Suprapubic skin (tissue), 4 donors: ENCODE measurements at regions not wholly inside any gene's neighbourhood (a gene's known extent, or its start where the extent isn't known, plus 50 kb on each side); places are given as distances from the start of the nearest gene placed in this dataset.
"Not testable (repeated sequence)": the region's sequence is repeated elsewhere in the genome, so short reads cannot be mapped to it uniquely, and the experiment has no call there.

Source experiments
- DNase-seq, 2 donors: peaks; one replicate each; pipeline ENCODE4 v3.0.0-alpha.2; 2019; ENCODE audit warnings: low spot score in 2 of 2
- H3K27ac ChIP-seq: fragments of 200-600 bp; sonication (generic); one replicate; pipeline ENCODE4 v1.5.1; 2019
- H3K27me3 ChIP-seq: fragments of 200-600 bp; sonication (generic); one replicate; pipeline ENCODE4 v1.5.1; 2019
- H3K36me3 ChIP-seq: fragments of 200-600 bp; sonication (generic); one replicate; pipeline ENCODE4 v1.5.1; 2019
- H3K4me1 ChIP-seq: fragments of 200-600 bp; sonication (generic); one replicate; pipeline ENCODE4 v1.5.1; 2019
- H3K4me3 ChIP-seq: fragments of 200-600 bp; sonication (generic); one replicate; pipeline ENCODE4 v1.5.1; 2019; ENCODE audit warnings: mild to moderate bottlenecking
- H3K9me3 ChIP-seq: fragments of 200-600 bp; sonication (generic); one replicate; pipeline ENCODE4 v1.5.1; 2019
- EP300 ChIP-seq: sonication (generic); formaldehyde crosslinking; IDR thresholded peaks from one replicate; pipeline ENCODE4 v1.6.1; 2017; ENCODE audit warnings: antibody characterized with exemption
- POLR2A ChIP-seq, 2 donors: fragments of 450-650 bp; IDR thresholded peaks; one replicate each; pipeline ENCODE4 v1.6.1; 2017; ENCODE audit warnings: antibody characterized with exemption in 2 of 2, mild to moderate bottlenecking in 2 of 2, moderate library complexity in 2 of 2
- POLR2AphosphoS5 ChIP-seq, 3 donors: sonication (generic); formaldehyde crosslinking; IDR thresholded peaks; one replicate each; pipeline ENCODE4 v1.6.1; 2017; ENCODE audit warnings: antibody characterized with exemption in 3 of 3
- WGBS: methylation state at CpG from one replicate; pipeline ENCODE4 v1.1.5; 2018; 5-methylcytosine and 5-hydroxymethylcytosine counted together
- TF ChIP-seq, protein P1 (sequence below), 2 donors: fragments of 200-600 bp in 1 of 2; fragments of 450-650 bp in 1 of 2; sonication (generic) in 1 of 2; IDR thresholded peaks; one replicate each; pipeline ENCODE4 v1.5.1; 2016 to 2019; ENCODE audit warnings: antibody characterized with exemption in 2 of 2, mild to moderate bottlenecking in 1 of 2, moderate library complexity in 1 of 2

DNA sequence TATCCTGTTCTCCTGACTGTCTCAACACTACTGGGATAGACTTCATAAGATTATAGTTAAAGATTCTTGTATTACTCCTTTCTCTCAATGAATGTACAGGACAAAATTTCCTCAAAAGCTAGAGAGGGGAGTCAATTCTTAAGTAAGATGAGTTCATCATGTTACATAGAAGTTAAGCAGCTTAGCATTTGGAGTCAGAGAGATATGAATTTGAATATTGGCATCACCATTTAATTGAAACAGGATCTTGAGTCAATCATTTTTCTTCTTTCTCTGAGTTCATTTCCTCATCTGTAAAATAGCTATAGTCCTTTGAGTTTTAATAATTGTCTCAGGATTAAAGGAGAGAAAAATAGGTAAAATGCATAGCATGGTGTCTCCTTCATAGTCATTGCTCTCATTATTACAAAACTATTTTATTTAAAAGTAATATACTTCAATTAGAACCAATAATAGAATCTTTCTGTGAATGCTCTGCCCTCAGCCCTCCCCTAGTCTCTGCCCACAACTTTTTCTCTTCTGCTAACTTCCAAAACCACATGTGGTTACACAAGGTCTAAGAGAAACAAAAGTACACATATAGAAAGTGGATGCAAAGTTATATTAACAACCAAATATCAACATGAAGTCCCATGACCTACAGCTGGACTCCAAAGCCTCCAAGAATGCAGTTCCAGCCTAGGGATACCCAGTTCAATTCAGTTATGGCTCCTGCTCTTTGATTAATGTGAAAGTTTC is 265.6 kb downstream of the TLE1 start:
- Histone ChIP-seq H3K4me3 (no peak overlapping the region), H3K27ac (no peak overlapping the region), H3K27me3 (no peaks in the 10 kb centered on the region), H3K9me3 (peaks cover 7% of the 10 kb centered on the region), H3K36me3 (no peaks in the 10 kb centered on the region), H3K4me1 (no peaks in the 10 kb centered on the region)
- TF ChIP-seq POLR2A (IDR thresholded peaks at IDR 0.05) (no peak), POLR2AphosphoS5 (IDR thresholded peaks at IDR 0.05) (no peak), EP300 (no peak)
- TF ChIP-seq, protein P1, sequence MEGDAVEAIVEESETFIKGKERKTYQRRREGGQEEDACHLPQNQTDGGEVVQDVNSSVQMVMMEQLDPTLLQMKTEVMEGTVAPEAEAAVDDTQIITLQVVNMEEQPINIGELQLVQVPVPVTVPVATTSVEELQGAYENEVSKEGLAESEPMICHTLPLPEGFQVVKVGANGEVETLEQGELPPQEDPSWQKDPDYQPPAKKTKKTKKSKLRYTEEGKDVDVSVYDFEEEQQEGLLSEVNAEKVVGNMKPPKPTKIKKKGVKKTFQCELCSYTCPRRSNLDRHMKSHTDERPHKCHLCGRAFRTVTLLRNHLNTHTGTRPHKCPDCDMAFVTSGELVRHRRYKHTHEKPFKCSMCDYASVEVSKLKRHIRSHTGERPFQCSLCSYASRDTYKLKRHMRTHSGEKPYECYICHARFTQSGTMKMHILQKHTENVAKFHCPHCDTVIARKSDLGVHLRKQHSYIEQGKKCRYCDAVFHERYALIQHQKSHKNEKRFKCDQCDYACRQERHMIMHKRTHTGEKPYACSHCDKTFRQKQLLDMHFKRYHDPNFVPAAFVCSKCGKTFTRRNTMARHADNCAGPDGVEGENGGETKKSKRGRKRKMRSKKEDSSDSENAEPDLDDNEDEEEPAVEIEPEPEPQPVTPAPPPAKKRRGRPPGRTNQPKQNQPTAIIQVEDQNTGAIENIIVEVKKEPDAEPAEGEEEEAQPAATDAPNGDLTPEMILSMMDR (IDR thresholded peaks at IDR 0.05), result no peak
- DNase-seq, result no peak

DNA sequence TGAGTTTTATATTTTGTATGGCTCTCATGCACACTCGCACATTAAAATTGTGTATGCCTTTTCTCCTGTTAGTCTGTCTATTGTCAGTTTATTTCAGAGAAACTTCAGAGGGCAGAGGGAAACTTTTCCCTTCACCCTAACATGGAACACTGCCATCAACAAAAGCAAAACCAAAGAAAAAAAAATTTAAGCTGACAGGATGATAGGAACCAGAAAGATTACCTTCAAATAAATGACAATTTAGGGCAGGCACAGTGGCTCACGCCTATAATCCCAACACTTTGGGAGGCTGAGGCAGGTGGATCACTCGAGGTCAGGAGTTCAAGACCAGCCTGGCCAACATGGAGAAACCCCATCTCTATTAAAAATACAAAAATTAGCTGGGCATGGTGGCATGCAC is 268.3 kb downstream of the TLE1 start:
- H3K4me3 ChIP-seq, H3K4me1 ChIP-seq, DNase-seq, H3K27ac ChIP-seq, H3K27me3 ChIP-seq, H3K9me3 ChIP-seq, H3K36me3 ChIP-seq: not testable (repeated sequence)
- 84% methylated on average over 3 of the region's 3 CpGs for WGBS

DNA sequence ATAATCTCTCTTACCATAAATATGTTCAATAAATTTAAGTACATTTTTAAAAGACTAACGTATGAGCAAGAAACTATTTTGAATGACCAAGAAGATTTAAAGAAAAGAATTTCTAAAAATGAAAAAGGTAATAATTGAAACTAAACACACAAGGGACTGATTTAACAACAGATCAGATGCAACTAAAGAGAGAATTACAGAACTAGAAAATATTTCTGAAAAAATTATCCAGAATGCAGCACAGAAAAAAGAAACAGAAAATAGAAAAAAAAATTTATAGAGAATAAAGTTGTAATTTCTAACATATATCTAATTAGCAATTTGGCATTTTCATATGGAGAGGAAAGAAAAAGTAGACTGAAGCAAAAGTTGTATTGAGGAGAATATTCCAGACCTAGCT is 269.3 kb downstream of the TLE1 start:
- DNase-seq, result no peak
- Histone ChIP-seq H3K9me3 (no peaks in the 10 kb centered on the region), H3K27me3 (no peaks in the 10 kb centered on the region), H3K27ac (no peak overlapping the region), H3K36me3 (no peaks in the 10 kb centered on the region), H3K4me1 (no peaks in the 10 kb centered on the region), H3K4me3 (no peak overlapping the region)
- 96% methylated on average over 1 of the region's 1 CpG for WGBS
- TF ChIP-seq POLR2A (IDR thresholded peaks at IDR 0.05) (no peak), EP300 (no peak), POLR2AphosphoS5 (IDR thresholded peaks at IDR 0.05) (no peak)
- TF ChIP-seq, protein P1 (IDR thresholded peaks at IDR 0.05), result no peak

DNA sequence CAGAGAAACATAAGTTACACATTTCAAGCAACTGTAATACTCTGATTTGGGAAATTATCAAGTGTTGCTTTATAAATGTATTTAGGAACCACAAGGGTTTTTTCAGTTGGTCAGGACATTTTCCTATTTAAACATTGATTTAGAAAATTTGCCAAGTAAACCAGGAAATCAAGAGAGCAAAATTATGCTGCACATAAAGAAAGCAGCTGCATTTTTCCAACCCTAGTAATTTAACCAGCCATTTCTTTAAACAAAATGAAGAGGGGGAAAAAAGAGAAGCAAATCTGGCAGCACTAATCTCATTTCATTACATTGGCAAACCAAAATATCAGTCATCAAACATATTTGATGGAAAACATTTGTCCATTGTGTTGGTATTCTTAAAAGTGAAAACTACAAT is 271.4 kb downstream of the TLE1 start:
- TF ChIP-seq, protein P1 (IDR thresholded peaks at IDR 0.05), result no peak
- TF ChIP-seq POLR2A (IDR thresholded peaks at IDR 0.05), result no peak
- no peak for TF ChIP-seq POLR2AphosphoS5 (IDR thresholded peaks at IDR 0.05)
- TF ChIP-seq EP300, result no peak
- Histone ChIP-seq H3K4me1 (no peaks in the 10 kb centered on the region), H3K27me3 (no peaks in the 10 kb centered on the region), H3K36me3 (no peaks in the 10 kb centered on the region), H3K27ac (no peak overlapping the region), H3K4me3 (no peak overlapping the region), H3K9me3 (no peaks in the 10 kb centered on the region)
- no peak for DNase-seq

DNA sequence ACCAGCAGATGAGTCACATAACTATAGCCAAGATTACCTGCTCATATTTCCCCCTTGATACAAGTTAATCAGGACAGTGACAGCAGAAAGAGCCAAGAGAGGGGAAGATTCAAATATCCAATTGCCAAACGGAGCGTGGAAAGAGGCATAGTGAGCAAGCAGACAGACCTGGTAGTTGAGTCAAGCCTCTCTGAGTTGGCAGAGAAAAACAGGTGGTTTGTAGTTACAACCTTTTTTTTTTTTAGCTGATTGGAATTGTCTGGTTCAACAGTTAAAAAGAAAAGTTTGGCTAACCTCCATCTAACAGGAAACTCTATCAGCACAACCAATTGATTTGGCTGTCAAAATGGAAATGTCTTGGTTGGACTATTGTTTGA is 272.1 kb downstream of the TLE1 start:
- H3K36me3 ChIP-seq, result no peaks in the 10 kb centered on the region
- H3K4me1 ChIP-seq, result no peaks in the 10 kb centered on the region
- DNase-seq, result no peak
- TF ChIP-seq POLR2AphosphoS5 (IDR thresholded peaks at IDR 0.05) (no peak), POLR2A (IDR thresholded peaks at IDR 0.05) (no peak), EP300 (no peak)
- TF ChIP-seq, protein P1 (IDR thresholded peaks at IDR 0.05), result no peak
- no peaks in the 10 kb centered on the region for H3K9me3 ChIP-seq
- no peaks in the 10 kb centered on the region for H3K27me3 ChIP-seq
- H3K4me3 ChIP-seq, result no peak overlapping the region
- 81% methylated on average over 2 of the region's 2 CpGs for WGBS
- H3K27ac ChIP-seq, result no peak overlapping the region
